HEK293T (cell line): ENCODE measurements at regions not wholly inside any gene's neighbourhood (a gene's known extent, or its start where the extent isn't known, plus 50 kb on each side); places are given as distances from the start of the nearest gene placed in this dataset.

Experiments
- FOXA1 ChIP-seq: fragments of 450-650 bp; IDR thresholded peaks from 2 replicates; pipeline ENCODE4 v1.6.1; 2016; ENCODE audit warnings: mild to moderate bottlenecking
- FOXM1 ChIP-seq: fragments of 450-650 bp; IDR thresholded peaks from 2 replicates; pipeline ENCODE4 v1.6.1; 2017; ENCODE audit warnings: mild to moderate bottlenecking, borderline replicate concordance
- SP1 ChIP-seq: fragments of 450-650 bp; IDR thresholded peaks from 2 replicates; pipeline ENCODE4 v1.6.1; 2017
- TARDBP ChIP-seq: fragments of 450-650 bp; IDR thresholded peaks from 2 replicates; pipeline ENCODE4 v1.6.1; 2016

DNA sequence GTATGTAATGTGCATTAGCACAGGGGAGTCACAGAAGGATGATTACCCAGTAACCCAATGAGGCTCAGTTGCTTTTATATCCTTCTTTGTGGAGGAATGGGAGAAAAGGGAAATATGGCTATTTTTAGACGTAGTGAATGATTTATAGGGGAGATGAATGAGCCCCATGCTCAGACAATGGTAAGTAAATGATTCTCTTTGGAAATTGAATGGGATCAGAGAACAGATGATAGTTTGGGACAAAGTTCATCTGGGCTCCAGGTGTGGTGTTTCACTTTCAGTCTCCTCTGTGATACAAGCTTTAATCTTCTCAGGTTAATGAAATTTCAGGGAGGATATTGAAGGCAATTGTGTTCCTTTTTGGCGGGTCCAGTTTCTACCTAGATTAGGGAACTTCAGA is 63.0 kb upstream of the MPP7 start:
- TF ChIP-seq FOXA1 (no peak), TARDBP (no peak), FOXM1 (no peak), SP1 (no peak)
